ENCODE measurements at regions not wholly inside any gene's neighbourhood (a gene's known extent, or its start where the extent isn't known, plus 50 kb on each side); places are given as distances from the start of the nearest gene placed in this dataset.
"Not testable (repeated sequence)": the region's sequence is repeated elsewhere in the genome, so short reads cannot be mapped to it uniquely, and the experiment has no call there.

DNA sequence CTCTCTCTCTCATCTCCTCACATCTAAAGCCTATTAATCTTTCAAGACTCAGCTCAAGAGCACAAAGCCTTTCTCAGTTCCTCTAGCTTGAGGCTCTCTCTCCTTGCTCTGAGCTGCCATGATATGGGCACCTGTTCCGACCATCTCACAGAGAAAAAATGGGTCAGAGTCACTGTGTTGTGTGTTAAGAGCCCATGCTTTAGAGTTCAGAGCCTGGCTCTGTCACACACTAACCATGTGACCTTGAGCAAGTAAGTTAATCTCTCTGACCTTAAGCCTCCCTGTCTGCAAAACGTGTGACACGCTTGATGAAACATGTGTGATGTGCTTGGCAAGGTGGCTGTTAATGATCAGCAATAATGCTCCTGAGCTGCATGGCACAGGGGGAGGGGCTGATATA, 245.2 kb downstream of the DLEU7 start:
- DNase-seq (ENCODE audit: low read depth in 2 of 2) = no peak

DNA sequence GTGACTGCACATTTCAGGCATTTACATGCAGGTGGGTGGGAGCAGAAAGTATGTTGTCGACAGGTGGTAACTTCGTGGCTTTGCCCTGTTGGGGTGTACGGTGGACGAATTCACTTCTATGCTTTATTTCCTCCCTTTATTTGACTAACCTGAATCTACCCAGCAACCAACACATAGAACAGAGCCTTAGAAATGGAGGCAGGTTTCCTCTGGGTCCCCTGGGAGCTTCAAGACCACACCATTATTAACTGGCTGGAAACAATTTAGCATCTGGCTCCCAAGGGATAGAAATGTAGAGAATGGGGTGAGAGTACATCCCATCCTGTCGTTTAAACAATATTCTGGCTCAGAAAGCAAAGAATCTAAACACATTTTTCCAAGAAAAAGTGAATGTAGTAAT, 244.4 kb downstream of the DLEU7 start:
- no peak for DNase-seq (ENCODE audit: low read depth in 2 of 2)

DNA sequence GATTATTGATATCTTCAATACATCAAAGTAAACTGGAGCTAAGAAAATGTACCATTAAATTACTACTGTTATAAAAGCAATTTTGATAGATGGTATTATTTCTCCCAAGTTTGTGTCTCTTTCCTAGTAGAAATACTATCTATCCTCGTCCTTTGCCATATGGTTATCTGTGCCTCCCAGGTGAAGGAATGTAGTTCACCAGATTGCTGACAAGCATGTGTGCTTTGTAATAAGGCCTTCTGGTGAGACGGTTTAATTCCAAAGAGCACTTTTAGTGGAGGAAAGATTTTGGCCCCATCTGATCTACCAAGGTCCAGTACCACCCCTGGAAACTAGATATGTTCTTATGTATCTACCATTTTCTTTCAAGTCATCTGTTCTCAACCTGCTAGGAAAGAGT, 243.6 kb downstream of the DLEU7 start:
- DNase-seq (ENCODE audit: low read depth in 2 of 2) = no peak

DNA sequence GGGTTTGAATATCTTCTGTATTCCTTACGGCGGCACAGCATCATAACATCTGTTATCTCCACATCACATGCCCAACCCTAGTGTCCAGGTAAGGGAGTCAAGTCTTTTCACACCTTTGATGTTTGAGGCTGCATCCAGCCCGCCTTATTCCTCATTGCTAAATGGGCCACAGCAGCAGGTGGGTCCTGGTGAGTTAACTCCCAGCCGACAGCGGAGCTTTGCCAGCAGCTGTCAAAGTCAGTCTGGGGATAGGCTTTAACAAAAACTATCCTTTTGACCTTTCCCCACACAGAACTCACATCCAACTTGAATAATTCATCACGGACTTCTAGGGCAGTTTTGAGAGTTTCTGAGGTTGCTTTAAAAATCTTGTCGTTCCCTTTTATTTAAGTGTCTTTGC, 235.1 kb downstream of the DLEU7 start:
- DNase-seq (ENCODE audit: low read depth in 2 of 2) = no peak

DNA sequence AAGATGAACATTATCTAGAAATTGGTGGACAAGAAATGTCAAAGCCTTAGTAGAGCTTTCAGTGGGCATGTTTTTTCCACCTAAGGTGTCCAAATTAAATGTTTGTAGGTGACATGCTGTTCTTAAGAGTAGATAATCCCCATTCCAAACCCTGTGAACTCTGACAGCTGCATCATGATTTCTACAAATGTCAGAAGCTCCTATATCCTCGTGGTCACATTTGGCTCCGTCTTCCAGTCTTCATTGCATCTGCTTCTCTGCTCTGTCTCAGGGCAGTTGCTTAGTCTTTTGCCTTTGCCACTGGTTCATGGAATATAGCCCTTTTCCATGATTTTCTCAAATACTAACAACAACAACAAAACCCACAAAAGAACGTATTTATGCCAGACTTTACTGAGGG, 234.5 kb downstream of the DLEU7 start:
- DNase-seq (ENCODE audit: low read depth in 2 of 2) = no peak

DNA sequence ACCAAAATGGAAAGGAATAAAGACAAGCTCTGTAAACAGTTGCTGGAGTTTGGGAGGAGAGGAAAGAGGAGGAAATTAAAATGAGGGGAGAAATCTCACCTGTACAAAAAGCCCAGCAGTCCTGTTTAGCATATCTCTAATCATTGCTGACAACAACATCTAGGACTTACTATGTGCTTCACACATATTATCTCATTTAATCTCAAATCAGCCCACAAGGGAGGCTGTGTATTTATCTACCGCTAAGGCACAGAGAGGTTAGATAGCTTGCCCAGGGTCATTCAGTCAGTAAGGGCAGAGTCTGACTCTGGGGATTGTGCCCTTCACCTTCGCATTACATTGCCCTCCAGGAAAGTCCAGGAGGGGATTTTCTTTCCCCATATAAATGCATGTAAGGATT, 233.3 kb downstream of the DLEU7 start:
- no peak for DNase-seq (ENCODE audit: low read depth in 2 of 2)

DNA sequence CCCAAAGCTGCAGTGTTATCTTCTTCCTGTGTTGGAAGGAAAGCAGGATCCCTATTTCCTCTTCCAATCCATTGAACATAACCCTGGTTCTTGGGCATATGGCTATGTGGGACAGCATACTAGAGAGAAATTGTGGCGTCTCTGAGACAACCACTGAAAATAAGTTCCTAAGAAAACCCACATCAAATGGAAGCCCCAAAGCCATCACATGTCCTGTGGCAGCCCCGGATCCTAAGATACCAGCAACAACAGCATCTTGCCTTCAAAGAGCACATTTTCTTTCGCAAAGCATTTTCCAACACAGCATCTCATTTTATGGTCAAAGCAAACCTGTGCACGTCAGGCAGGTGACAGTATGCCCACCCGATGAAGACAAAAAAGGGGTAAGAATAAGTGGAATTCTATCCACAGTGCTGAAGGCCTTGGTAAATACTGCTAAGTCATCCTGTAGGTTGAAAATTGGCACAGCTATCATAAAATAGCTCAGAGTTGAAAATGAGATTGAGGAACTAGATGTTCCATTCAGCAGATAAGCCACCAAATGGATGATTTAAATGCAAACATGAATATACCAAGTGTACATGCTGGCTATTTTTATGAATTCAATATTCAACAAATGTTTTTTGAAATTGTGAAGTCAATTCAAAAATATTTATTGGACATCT, 232.2 kb downstream of the DLEU7 start:
- no peak for DNase-seq (ENCODE audit: low read depth in 2 of 2)

DNA sequence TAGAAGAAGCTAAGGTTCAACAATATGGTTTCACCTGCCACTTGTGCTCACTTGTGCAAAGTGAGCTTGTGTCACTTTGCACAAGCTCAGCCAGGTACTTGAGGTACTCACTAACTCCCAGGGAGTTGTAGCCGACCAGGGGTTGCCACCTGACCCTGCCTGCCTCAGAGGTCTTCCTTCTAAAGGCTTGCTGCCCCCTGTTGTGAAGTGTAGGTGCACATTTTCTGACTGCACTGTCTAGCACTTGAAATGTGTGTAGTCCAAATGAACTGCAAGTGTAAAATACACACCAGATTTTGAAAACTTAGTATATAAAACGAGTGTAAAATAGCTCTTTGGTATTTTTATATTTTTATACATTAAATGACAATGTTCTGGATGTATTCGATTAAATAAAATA, 230.8 kb downstream of the DLEU7 start:
- no peak for DNase-seq (ENCODE audit: low read depth in 2 of 2)

DNA sequence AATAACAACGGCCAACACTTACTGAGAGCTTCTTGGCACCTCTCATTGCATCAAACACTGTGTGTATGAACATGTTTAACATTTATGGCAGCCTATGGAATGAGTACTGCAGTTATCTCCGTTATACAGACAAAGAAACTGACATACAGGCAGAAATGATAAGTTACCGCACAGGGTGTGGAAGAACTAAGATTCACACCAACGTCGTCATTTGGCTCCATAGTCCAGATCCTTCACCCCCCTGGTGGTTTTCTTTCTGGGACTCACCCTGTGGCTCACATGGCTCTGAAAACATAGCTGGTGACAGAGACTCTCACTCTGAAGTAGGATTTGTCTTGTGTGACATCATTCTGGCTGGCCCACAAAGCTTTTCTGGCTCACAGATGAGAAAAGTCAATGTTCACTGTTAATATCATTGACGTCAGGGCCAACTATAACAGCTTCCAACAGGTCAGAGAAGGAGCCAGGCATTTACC, 230.1 kb downstream of the DLEU7 start:
- DNase-seq (ENCODE audit: low read depth in 2 of 2) = no peak

DNA sequence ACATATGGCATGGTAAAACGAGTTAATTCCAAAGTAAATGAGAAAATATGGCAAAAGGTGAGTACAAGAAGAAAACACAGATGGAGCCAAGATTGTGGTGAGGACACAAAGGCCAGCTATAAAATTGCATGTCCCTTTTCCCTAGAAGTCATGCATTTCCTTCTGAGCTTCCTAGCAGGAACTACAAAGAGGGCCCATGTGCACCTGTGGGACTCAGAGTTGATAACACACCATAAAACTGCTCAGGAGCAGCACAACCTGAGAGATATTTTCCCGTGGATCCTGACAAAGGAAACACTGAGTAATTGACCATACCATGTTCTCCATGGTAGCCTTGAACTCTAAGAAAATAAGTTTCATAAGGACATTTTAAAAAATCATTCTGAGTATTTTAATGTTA, 228.3 kb downstream of the DLEU7 start:
- DNase-seq (ENCODE audit: low read depth in 2 of 2) = no peak

DNA sequence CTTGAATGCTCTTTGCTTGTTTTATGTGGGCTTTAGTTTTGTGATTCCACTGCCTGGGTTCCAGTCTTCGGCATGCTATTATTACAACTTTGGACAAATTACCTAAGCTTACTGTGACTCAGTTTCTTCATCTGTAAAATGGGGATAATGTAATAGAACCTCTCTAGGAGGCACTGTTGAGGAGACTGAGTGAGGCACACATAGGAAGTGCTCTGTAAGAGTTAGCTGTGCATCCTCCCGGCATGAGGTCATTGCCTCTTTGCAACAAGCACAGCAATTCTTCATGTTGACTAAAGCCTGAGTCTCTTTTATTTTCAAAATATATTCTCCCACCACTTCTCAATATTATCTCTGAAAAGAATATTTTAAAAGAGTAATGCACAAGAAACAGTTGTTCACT, 227.4 kb downstream of the DLEU7 start:
- DNase-seq (ENCODE audit: low read depth in 2 of 2) = no peak

DNA sequence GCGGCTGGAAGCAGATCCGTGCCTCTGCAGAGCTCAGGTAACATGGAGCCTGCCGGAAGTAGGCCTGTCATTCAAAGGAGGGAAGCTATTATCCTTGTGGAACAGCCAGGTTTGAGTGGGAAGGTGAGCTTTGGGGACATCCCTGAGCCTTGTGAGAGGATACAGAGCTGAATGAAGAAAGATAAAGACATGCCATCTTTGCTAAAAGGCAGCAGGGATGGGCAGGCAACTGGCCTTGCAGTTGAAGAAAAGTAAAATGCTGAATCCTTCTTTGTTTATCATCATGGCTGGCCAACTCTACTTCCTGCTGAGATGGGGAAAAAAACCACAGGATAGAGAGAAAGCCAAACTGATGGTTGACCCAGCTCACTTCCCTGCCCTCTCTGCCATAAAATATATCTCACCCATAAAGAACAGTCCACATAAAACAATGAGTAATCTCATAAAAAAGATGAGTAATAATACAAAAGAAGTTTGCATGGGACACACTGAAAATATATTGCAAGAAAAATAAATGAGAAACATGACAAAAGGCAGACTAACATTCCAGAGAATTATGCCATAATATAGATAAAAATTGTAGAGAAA, 226.3 kb downstream of the DLEU7 start:
- no peak for DNase-seq (ENCODE audit: low read depth in 2 of 2)

DNA sequence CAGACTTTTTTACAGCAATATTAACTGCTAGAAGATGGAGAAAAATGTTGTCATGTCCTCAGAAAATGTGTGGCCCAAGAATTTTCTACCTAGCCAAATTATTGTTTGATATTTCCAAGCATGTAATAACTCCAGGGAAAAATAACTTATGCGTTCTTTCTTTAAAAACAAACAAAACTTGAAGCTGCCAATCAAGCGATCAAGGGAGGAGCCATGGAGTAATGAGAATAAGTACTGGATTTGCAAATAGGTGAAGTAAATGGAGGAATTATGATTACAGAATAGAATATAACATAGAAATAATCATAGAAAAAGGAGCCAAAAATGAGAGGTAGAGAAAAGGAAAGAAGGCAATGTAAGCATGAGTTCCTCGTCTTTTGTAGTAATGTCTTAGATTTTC, 225.3 kb downstream of the DLEU7 start:
- DNase-seq (ENCODE audit: low read depth in 2 of 2) = no peak

DNA sequence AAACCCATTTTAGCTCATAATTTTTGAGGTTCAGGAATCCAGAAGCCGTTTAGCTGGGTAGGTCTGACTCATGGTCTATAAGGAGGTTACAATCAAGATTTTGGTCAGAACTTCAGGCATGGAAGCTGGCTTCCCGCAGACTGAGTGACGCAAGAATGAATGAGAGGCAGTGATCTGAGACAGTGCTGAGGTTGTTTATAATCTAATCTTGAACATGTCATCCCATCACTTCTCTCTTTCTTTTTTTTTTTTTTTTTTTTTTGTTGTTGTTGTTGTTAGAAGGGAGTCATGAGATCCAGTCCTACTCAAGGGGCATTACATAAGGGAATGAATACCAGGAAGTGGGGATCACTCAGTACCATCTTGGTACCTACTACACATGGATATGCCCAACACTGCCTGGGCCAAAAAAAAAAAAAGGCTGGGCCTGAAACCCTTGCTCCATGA, 217.4 kb downstream of the DLEU7 start:
- DNase-seq (ENCODE audit: low read depth in 2 of 2) = no peak

DNA sequence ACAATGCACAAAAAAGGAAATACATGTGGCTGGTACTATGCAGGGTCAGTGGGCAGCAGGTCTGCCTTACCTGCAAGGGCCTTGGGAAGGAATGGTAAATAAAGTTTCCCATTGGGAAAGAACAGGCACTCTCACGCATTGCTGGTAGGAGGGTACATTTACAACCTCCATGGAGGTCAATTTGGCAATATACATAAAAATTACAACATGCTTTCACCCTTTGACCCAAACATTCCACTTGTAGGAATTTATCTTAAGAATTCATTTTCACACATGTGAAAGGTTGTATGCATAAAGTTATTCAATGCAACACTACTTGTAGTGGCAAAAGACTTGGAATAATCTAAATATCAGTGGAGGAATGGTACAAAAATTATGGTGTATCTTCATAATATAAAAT, 216.4 kb downstream of the DLEU7 start:
- DNase-seq (ENCODE audit: low read depth in 2 of 2) = no peak

DNA sequence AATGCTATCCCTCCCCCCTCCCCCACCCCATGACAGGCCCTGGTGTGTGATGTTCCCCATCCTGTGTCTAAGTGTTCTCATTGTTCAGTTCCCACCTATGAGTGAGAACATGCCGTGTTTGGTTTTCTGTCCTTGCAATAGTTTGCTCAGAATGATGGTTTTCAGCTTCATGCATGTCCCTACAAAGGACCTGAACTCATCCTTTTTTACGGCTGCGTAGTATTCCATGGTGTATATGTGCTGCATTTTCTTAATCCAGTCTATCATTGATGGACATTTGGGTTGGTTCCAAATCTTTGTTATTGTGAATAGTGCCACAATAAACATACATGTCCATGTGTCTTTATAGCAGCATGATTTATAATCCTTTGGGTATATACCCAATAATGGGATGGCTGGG, 215.0 kb downstream of the DLEU7 start:
- not testable (repeated sequence) for DNase-seq (ENCODE audit: low read depth in 2 of 2)

DNA sequence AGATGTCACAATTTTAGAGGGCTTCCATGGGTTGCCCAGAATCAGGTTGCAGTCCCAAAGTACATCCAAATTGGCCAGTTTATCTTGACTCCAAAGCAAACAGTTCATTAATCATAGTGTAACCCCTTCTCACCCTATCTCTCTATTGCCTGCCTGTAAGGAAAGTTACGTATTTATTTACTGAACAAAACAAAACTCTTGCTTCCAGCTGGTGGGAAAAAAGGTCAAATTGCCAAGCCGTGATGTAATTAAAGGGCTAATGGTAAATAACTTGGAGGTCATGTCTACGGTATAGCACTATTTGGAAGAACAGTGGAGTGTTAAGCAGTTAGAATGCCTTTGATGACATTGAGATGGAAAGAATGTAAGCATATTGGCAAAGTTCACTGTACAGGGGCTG, 214.0 kb downstream of the DLEU7 start:
- DNase-seq (ENCODE audit: low read depth in 2 of 2) = no peak

DNA sequence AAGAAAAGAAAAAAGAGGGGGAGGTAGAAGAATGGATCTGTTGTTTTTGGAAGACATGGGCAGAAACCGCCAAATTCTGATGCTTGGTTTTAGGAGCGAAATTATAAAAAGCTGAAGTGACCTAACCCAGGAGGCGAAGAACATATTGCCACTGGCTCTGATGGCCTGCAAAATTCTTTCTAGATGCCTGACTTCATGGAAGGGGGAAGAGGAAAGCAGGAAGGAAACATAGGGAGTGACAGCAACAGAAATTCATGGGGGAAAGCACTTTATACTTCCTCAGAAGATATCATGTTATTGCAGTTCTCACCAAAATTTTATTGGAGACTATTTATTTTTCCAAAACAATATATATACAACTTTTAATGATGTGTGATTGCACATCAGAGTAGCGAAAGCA, 213.5 kb downstream of the DLEU7 start:
- DNase-seq (ENCODE audit: low read depth in 2 of 2) = no peak

DNA sequence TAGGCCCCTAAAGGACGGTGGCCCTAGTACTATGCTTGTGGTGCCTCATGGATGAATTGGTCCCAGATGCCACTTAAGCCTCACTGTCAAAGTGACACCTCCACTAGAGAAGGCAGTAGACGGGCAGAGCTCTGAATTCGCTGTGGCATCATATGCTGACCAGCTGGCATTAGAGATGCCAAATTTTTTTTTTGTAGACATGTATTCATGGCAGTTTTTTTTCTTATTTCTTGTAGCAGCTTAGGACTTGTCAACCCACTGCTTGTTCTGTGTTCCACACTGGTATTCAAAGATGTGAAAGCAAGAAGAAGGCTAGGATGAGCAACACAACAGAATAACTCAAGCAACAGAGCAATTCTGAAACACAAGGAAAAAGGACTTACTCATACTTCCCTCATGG, 212.5 kb downstream of the DLEU7 start:
- DNase-seq (ENCODE audit: low read depth in 2 of 2) = no peak

DNA sequence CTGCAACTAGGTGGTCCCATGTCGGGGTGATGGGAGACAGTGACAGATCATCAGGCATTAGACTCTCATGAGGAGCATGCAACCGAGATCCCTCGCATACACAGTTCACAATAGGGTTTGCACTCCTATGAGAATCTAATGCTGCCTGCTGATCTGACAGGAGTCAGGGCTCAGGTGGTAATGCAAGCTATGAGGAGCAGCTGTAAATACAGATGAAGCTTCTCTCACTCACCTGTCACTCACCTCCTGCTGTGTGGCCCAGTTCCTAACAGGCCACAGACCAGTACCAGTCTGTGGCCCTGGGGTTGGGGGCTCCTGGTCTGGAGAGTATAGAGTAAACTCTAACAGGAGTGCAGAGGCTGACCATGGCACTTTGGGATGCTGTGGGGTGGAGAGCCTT, 209.2 kb downstream of the DLEU7 start:
- DNase-seq (ENCODE audit: low read depth in 2 of 2) = no peak

DNA sequence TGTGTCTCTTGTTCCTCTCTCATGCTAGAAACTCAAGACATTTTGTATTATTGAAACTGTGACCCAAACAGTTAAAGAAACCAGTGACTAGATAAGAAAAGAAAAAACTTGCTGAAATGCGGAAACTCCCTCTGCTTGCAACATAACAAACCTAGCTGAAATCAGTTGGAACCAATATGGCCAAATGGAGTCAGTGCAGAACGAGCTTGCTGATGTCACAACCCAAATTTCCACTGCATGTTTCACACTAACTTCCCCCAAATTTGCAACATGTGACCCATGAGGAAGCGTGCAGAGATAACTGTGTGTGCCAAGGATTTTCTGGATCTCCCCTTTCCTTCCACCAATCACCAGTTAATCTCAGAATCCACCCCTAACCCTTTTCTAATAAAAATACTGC, 208.0 kb downstream of the DLEU7 start:
- DNase-seq (ENCODE audit: low read depth in 2 of 2) = no peak

DNA sequence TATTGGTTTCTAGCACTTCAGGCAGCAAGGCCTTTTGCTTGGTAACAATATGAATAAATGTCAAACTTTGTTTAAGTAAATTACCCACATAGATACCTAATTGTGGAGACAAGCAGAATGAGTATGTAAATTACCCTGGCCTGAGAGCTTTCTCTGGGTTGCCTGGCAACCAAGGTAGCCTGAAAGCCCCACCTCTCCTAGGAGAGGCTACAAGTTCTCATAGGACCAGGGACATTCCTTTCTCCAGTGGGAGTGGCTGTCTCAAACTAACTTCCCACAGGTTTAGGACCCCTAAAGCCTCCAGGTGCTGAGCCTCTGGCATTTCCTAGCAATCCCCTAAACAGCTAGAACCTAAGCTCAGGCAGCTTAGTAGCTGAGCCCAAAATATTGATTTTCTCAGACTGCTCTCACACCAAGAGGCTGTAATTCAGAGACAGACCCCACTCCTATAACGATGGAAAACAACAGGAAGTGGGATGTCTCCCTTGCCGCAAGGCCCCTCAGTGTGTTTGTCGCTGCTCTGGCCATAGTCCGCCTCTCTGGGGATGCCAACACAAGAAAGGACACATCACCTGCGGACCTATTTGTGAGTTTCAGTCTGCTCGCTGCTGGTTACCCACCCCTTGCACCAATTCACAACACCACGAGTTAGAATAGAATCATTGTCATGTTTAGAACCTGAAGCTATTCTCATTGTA, 207.3 kb downstream of the DLEU7 start:
- no peak for DNase-seq (ENCODE audit: low read depth in 2 of 2)

DNA sequence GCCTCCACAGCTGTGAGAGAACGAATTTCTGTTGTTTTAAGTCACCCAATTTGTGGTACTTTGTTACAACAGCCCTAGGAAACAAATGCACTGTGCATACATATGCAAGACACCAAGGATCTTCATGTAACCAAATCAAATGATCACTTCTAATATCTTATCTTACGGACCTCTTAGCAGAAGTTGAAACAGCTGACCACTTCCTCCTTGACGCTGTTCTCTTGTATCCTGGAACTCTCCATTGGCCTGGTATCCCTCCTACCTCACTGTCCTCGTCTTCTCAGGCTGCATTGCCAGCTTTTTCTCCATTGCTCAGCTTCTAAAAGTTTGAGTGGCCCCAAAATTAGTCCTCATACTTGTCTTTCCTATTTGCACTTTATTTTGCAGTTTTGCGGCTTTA, 200.4 kb downstream of the DLEU7 start:
- DNase-seq (ENCODE audit: low read depth in 2 of 2) = no peak
